ENCODE measurements at regions not wholly inside any gene's neighbourhood (a gene's known extent, or its start where the extent isn't known, plus 50 kb on each side); places are given as distances from the start of the nearest gene placed in this dataset.
A peak's percentile ranks its signal among the peaks of the same experiment; 100 is the strongest.

DNA sequence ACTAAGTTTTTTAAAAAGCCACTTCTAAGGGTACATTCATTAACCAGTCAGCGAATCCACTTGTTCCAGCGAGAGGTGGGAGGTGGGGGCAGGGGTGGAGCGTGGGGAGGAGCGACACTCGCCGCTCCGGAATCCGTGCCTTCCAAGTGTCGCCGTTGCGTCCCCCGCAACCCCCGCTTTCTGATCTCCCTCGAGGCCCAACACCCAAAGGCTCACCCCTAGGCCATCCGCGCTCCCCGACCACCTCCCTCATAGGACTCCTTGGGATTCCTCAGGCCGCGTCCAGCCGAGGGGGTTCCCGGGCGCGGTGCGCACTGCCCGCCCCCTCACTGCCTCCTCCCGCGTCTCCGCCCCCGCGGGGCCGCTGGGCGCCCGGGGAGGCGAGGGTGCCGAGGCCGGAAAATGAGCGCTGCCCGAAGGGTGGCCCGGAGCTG is 108.1 kb upstream of the STOX2 start:
- Histone ChIP-seq H4K8ac (ENCODE audit: low read depth, low read length) (no peak overlapping the region), H2BK120ac (ENCODE audit: low read depth, low read length) (no peak overlapping the region), H3K27me3 (ENCODE audit: insufficient read depth, low read length, poor library complexity) (peaks cover 6% of the 10 kb centered on the region), H3K9ac (ENCODE audit: low read length) (peak overlapping the region; percentile 59), H3K56ac (ENCODE audit: low read length) (peak overlapping the region; percentile 65), H3K79me1 (ENCODE audit: low read length) (no peaks in the 10 kb centered on the region), H3K79me2 (ENCODE audit: control insufficient read depth, insufficient read depth, low read length) (no peaks in the 10 kb centered on the region), H2BK5ac (ENCODE audit: low read length) (no peak overlapping the region), H2BK15ac (replicated peaks; ENCODE audit: low read depth) (no peak overlapping the region), H3K4me2 (ENCODE audit: low read length) (peak overlapping the region; percentile 87), H3K4ac (ENCODE audit: low read depth, low read length) (no peak overlapping the region), H3K4me3 (ENCODE audit: low read length) (peak overlapping the region; percentile 16), H4K5ac (ENCODE audit: low read length) (no peak overlapping the region), H3K36me3 (ENCODE audit: control insufficient read depth, insufficient read depth, low read length) (no peaks in the 10 kb centered on the region), H3K27ac (ENCODE audit: low read depth, low read length) (no peak overlapping the region), H3K18ac (ENCODE audit: low read length) (no peak overlapping the region), H2AK5ac (ENCODE audit: low read length) (no peak overlapping the region), H3K23ac (ENCODE audit: low read length) (no peak overlapping the region), H3K4me1 (ENCODE audit: control insufficient read depth, low read depth, low read length) (no peaks in the 10 kb centered on the region)
- no CpG with 5 or more reads among the region's 39 CpGs for WGBS (ENCODE audit: extremely low coverage, insufficient coverage, low lambda C conversion rate)
- DNase-seq, result no peak

DNA sequence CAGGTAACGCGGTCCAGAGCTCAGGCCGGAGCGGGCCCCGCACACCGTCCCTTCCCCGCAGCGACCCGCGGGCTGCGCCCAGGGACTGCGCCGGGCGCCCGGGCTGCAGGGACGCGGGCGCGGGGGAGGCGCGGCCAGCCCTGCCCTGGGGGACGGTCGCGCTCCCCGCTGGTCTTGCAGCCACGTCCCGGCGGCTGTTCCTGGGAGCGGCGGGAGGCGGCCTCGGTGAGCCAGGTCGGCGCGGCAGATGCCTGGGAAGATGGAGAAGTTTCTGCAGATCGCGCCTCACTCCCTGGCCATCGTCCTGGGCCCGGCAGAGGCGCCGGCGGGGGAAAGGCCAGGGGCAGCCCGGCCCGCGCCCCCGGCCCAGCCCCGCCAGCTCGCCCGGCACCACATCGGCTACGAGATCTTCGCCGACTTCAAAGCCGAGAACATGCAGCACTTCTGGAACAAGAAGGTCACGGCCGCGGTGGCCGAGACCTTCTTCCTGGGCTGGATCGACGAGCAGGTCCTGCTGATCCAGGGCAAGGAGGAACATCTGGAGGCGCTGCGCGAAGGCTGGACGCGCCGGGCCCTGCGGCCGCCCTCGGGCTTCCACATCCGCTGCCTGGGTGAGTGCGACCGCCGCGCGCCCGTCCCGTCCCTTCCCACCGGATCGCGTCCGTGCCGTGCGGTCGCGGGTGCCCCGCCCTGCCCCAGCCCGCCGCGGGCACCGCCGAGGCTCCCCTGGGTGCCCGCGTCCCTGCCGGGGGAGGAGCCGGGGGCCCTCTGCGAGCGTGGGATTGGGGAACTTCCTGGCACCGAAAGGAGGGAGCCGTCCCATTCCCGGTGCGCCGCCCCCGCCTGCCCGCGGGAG is 107.4 kb upstream of the STOX2 start:
- Histone ChIP-seq H4K8ac (ENCODE audit: low read depth, low read length) (no peak overlapping the region), H3K79me1 (ENCODE audit: low read length) (no peaks in the 10 kb centered on the region), H4K5ac (ENCODE audit: low read length) (no peak overlapping the region), H3K79me2 (ENCODE audit: control insufficient read depth, insufficient read depth, low read length) (no peaks in the 10 kb centered on the region), H3K9ac (ENCODE audit: low read length) (peak overlapping the region; percentile 59), H2BK120ac (ENCODE audit: low read depth, low read length) (no peak overlapping the region), H3K18ac (ENCODE audit: low read length) (no peak overlapping the region), H3K56ac (ENCODE audit: low read length) (peak overlapping the region; percentile 65), H3K36me3 (ENCODE audit: control insufficient read depth, insufficient read depth, low read length) (no peaks in the 10 kb centered on the region), H3K27me3 (ENCODE audit: insufficient read depth, low read length, poor library complexity) (peaks cover 6% of the 10 kb centered on the region), H3K4ac (ENCODE audit: low read depth, low read length) (no peak overlapping the region), H3K4me3 (ENCODE audit: low read length) (peak overlapping the region; percentile 48), H3K27ac (ENCODE audit: low read depth, low read length) (no peak overlapping the region), H3K23ac (ENCODE audit: low read length) (no peak overlapping the region), H3K4me1 (ENCODE audit: control insufficient read depth, low read depth, low read length) (no peaks in the 10 kb centered on the region), H2BK15ac (replicated peaks; ENCODE audit: low read depth) (no peak overlapping the region), H3K4me2 (ENCODE audit: low read length) (peak overlapping the region; percentile 87), H2BK5ac (ENCODE audit: low read length) (no peak overlapping the region), H2AK5ac (ENCODE audit: low read length) (no peak overlapping the region)
- peak; percentile 69 for DNase-seq
- WGBS (ENCODE audit: extremely low coverage, insufficient coverage, low lambda C conversion rate), result no CpG with 5 or more reads among the region's 105 CpGs

DNA sequence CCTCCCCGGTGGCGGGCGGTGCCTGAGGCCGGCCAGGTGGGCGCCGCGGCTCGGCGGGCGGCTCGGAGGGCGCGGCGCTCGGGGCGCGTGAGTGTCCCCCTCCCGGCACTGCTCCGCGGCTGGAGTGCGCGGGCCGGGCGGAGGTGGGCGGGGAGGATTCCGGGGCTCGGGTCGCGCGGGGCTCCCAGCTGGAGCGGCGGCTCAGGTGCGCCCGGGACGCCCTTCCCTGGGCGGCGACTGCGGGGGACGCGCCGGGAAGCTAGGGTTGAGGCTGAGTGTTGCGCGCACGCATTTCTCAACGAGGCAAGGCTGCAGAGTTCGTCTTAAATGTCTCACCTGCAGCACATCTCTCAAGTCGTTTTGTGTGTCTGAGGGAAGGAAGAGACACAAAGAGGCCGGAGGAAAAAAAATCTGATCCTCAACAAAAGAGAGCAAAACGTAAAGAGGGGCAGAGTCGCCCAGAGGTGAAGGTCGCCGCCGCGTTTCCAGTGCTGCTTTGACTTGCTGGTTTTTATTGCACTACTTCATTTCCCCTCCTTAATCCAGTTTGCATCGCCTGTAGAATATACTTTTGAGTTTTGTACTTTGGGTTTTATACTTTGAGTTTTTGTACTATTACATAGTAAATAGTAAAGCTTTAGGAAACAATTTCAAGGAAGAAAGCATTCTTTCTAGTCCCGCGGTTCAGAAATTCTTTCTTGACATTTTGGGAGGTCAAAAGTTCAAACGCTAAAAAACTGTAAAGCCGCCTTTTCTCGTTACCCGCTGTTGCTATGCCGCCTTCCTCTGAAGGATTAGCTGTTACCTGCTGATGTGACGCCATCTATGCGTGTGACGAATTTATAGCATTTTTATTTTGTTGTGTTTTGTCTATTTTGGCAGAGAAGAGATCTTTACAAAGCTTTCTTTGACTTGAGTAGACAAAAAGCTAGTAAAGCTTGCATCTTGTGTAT is 106.5 kb upstream of the STOX2 start:
- Histone ChIP-seq H3K27me3 (ENCODE audit: insufficient read depth, low read length, poor library complexity) (peaks cover 6% of the 10 kb centered on the region), H3K4ac (ENCODE audit: low read depth, low read length) (no peak overlapping the region), H4K8ac (ENCODE audit: low read depth, low read length) (no peak overlapping the region), H3K79me2 (ENCODE audit: control insufficient read depth, insufficient read depth, low read length) (no peaks in the 10 kb centered on the region), H3K4me3 (ENCODE audit: low read length) (peak overlapping the region; percentile 48), H3K23ac (ENCODE audit: low read length) (no peak overlapping the region), H2BK120ac (ENCODE audit: low read depth, low read length) (no peak overlapping the region), H3K4me2 (ENCODE audit: low read length) (peak overlapping the region; percentile 87), H4K5ac (ENCODE audit: low read length) (no peak overlapping the region), H2BK5ac (ENCODE audit: low read length) (no peak overlapping the region), H3K36me3 (ENCODE audit: control insufficient read depth, insufficient read depth, low read length) (no peaks in the 10 kb centered on the region), H2BK15ac (replicated peaks; ENCODE audit: low read depth) (no peak overlapping the region), H3K79me1 (ENCODE audit: low read length) (no peaks in the 10 kb centered on the region), H2AK5ac (ENCODE audit: low read length) (no peak overlapping the region), H3K9ac (ENCODE audit: low read length) (peak overlapping the region; percentile 59), H3K4me1 (ENCODE audit: control insufficient read depth, low read depth, low read length) (no peaks in the 10 kb centered on the region), H3K18ac (ENCODE audit: low read length) (no peak overlapping the region), H3K56ac (ENCODE audit: low read length) (peak overlapping the region; percentile 65), H3K27ac (ENCODE audit: low read depth, low read length) (no peak overlapping the region)
- DNase-seq, result peak; percentile 47
- no CpG with 5 or more reads among the region's 65 CpGs for WGBS (ENCODE audit: extremely low coverage, insufficient coverage, low lambda C conversion rate)

DNA sequence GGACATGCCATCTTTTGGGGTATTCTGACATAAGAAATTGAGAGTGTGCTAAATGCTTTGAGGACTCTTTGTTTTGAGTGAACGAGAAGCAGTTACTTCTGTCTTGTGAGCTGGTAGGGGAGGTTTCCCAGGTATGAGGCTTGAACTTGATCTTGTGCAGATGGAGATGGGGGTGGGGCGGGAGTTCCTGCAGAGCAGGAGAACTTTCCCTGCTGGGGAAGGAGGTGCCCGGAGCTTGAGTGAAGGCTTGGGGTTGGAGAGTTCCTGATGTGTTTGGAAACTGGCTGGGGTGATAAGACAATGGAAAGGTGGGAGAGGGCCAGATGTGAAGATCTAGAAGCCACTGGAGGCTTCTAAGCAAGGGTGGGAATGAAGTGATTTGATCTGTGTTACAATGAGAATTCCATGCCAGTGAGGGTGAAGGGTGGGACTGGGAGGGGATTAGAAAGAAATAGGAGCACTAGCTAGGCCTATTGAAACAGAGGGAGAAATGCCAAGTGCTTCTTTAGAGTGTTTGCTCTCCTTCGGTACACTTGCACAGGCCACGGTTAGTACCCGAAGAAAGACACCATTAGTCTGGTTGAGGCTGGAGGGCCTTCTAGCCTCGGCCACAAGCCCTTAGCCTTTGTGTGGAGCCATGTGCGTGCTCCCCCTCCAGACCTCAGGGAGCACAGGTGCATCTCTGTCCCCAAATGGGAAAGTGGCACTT is 103.5 kb upstream of the STOX2 start:
- Histone ChIP-seq H3K4me2 (ENCODE audit: low read length) (no peak overlapping the region), H3K56ac (ENCODE audit: low read length) (no peak overlapping the region), H3K23ac (ENCODE audit: low read length) (no peak overlapping the region), H2BK15ac (replicated peaks; ENCODE audit: low read depth) (no peak overlapping the region), H3K79me2 (ENCODE audit: control insufficient read depth, insufficient read depth, low read length) (no peaks in the 10 kb centered on the region), H4K5ac (ENCODE audit: low read length) (no peak overlapping the region), H3K4ac (ENCODE audit: low read depth, low read length) (no peak overlapping the region), H2BK5ac (ENCODE audit: low read length) (no peak overlapping the region), H3K36me3 (ENCODE audit: control insufficient read depth, insufficient read depth, low read length) (no peaks in the 10 kb centered on the region), H3K4me3 (ENCODE audit: low read length) (no peak overlapping the region), H3K79me1 (ENCODE audit: low read length) (no peaks in the 10 kb centered on the region), H3K27ac (ENCODE audit: low read depth, low read length) (no peak overlapping the region), H3K27me3 (ENCODE audit: insufficient read depth, low read length, poor library complexity) (peaks cover 6% of the 10 kb centered on the region), H2BK120ac (ENCODE audit: low read depth, low read length) (no peak overlapping the region), H3K18ac (ENCODE audit: low read length) (no peak overlapping the region), H3K4me1 (ENCODE audit: control insufficient read depth, low read depth, low read length) (no peaks in the 10 kb centered on the region), H3K9ac (ENCODE audit: low read length) (no peak overlapping the region), H4K8ac (ENCODE audit: low read depth, low read length) (no peak overlapping the region), H2AK5ac (ENCODE audit: low read length) (no peak overlapping the region)
- no CpG with 5 or more reads among the region's 8 CpGs for WGBS (ENCODE audit: extremely low coverage, insufficient coverage, low lambda C conversion rate)
- peak; percentile 37 for DNase-seq

DNA sequence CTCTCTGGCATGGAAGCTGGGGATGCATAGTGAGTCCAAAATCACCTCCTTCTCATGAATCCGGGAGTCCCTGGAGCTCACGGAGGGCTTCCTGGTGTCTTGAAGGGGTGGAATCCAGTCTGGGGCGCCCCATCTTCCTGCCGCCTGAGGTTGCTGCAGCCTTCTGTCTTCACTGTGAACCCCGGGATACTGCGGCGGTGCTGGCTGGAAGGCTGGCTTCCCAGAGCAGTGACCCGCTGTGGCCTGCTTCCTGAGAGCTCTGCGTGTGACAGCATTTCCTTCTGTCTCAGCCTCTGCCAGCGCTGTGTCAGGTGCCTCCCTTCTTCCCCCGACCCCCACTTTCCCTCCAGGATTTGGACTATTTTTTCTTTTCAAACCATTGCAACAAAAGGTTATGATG is 98.8 kb upstream of the STOX2 start:
- H3K4me1 ChIP-seq (ENCODE audit: control insufficient read depth, low read depth, low read length), result no peaks in the 10 kb centered on the region
- no peak overlapping the region for H2BK120ac ChIP-seq (ENCODE audit: low read depth, low read length)
- H3K56ac ChIP-seq (ENCODE audit: low read length), result no peak overlapping the region
- no peak overlapping the region for H3K23ac ChIP-seq (ENCODE audit: low read length)
- H4K8ac ChIP-seq (ENCODE audit: low read depth, low read length), result no peak overlapping the region
- no peak overlapping the region for H2BK15ac ChIP-seq (replicated peaks; ENCODE audit: low read depth)
- no peak overlapping the region for H3K9ac ChIP-seq (ENCODE audit: low read length)
- no peak overlapping the region for H2BK5ac ChIP-seq (ENCODE audit: low read length)
- no peak overlapping the region for H3K18ac ChIP-seq (ENCODE audit: low read length)
- no peak overlapping the region for H3K4me2 ChIP-seq (ENCODE audit: low read length)
- WGBS (ENCODE audit: extremely low coverage, insufficient coverage, low lambda C conversion rate), result no CpG with 5 or more reads among the region's 11 CpGs
- H3K27me3 ChIP-seq (ENCODE audit: insufficient read depth, low read length, poor library complexity), result no peaks in the 10 kb centered on the region
- no peak overlapping the region for H3K4me3 ChIP-seq (ENCODE audit: low read length)
- H3K79me1 ChIP-seq (ENCODE audit: low read length), result no peaks in the 10 kb centered on the region
- H3K27ac ChIP-seq (ENCODE audit: low read depth, low read length), result no peak overlapping the region
- H3K79me2 ChIP-seq (ENCODE audit: control insufficient read depth, insufficient read depth, low read length), result no peaks in the 10 kb centered on the region
- no peak for DNase-seq
- no peak overlapping the region for H2AK5ac ChIP-seq (ENCODE audit: low read length)
- no peak overlapping the region for H4K5ac ChIP-seq (ENCODE audit: low read length)
- no peaks in the 10 kb centered on the region for H3K36me3 ChIP-seq (ENCODE audit: control insufficient read depth, insufficient read depth, low read length)
- H3K4ac ChIP-seq (ENCODE audit: low read depth, low read length), result no peak overlapping the region
